Stimulated activated naive CD8-positive, alpha-beta T cell treated with anti-CD3 and anti-CD28 coated beads, Interleukin-15, Interleukin-2, amounts not matched to agents 100 U/mL and 50 U/mL, for 24 hours (primary cell): ENCODE measurements at regions not wholly inside any gene's neighbourhood (a gene's known extent, or its start where the extent isn't known, plus 50 kb on each side); places are given as distances from the start of the nearest gene placed in this dataset.

Experiments
- ATAC-seq: fragments of 150-1000 bp; cut with Tn5 transposase; one replicate; pipeline ENCODE4 v1.10.0; 2021
- DNase-seq: peaks from one replicate; pipeline ENCODE4 v3.0.0; 2021

DNA sequence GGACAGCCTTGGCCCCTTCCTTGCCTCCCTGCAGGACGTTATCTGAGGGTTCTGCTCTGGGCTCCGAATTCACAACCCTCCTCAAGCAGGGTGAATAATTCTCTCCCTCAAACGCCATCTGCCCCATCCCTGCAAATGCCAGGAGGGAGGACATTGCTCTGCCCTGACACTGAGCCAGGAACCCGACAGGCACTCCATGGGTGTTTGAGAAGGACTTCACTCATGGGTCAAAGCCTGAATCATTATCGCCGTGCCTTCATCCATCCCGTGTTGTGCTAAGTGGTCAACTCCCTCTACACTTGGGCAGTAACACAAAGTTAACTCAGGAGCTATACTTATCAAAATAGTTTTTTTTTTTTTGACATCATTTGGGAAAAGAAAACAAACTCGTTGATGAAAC, 261.8 kb upstream of the IGF1R start:
- no peak for ATAC-seq
- no peak for DNase-seq

DNA sequence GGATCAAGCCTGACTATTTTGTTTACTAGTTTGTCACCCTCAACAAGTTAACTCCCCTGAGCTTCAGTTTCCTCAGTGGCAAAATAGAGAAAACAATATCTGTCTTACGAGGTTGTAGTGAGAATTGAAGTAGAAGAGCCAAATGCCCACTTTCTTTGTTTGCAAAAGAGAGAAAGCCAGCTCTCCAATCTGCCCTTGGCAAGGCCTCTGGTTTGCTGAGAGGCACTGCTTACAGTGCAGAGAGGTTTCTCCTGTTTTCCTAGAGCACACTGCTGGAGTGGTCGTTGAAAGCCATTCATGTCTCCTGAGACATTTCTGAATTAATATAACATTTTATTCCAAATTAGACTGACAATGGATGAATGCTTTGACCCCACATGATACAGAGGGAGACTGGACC, 260.5 kb upstream of the IGF1R start:
- DNase-seq (no peak), ATAC-seq (no peak)

DNA sequence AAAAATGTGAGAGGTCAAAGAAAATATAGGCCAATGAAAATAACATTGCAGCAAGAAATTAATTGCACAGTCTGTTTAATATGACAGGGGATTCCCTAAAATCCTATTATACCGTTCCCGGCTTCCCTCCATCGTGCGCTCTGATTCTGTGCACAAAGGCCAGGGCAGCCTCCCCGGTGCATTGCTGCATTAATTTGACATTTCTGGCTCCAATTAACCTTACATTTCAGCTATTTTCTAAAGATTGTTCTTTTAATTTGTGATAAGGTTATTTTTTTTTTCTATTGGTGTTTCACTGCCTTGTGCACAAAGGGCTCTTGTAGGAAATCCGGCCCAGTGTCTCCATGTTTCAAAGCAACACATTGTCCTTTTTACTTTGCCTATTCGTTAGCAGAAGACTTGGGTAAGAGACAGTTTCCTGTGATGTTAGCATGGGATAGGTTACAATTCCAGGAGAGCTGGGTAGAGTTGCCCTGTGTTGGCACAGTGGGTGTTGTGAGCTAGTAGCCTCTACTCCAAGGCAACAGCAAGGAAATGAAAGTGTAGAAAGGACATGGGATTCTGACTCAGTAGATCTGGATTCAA, 257.3 kb upstream of the IGF1R start:
- DNase-seq (no peak), ATAC-seq (no peak)

DNA sequence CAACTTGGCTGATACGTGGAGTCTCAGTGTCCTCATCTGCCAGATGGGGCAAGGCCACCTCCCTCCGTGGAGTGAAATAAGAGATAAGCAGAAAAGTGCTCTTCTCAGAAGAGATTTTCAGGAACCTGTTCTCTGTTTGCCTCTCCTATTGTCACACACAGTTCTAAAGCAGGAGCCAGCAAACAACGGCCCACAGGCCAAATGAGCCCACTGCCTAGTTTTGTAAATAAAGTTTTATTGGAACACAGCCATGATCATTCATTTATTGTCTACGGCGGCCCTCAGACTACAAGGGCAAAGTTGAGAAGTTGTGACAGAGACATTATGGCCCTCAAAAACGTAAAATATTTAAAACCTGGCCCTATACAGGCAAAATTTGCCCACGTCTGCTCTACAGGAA, 256.8 kb upstream of the IGF1R start:
- no peak for ATAC-seq
- no peak for DNase-seq

DNA sequence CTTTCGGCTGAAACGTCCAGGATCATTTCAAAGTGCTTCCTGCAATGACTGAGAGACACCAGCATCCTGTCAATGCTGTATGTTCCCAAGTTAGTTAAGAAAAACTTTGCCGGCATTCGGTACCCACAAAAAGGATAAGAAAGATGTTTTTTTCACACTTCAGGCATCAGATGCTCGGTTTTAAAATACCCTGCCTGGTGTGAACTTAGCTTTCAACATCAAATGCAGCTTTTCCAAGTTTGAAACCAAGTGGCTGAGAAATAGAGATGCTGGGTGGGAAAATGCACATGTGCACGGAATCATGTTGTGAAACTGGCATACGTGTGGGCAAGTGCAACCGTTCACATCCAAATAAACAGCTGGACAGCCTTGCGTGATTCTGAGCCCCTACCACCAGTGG, 254.9 kb upstream of the IGF1R start:
- ATAC-seq, result no peak
- no peak for DNase-seq

DNA sequence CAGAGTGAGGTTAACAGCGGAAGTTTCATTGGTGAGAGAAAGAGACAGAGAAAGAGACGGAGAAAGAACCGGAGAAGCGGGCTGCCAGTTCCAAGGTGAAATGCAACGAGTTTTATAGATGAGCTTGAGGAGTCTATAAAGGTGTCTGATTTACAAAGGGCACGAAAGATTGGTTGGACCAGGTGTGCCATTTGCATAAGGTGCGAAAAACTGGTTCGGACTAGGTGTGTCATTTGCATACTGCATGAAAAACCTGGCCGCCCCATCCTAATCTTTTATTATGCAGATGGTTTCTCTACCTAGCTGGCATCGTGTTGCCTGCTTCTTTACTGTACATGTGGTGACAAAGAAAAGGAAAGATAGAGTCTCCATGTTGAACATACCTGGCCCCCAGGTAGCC, 253.8 kb upstream of the IGF1R start:
- DNase-seq (no peak), ATAC-seq (no peak)

DNA sequence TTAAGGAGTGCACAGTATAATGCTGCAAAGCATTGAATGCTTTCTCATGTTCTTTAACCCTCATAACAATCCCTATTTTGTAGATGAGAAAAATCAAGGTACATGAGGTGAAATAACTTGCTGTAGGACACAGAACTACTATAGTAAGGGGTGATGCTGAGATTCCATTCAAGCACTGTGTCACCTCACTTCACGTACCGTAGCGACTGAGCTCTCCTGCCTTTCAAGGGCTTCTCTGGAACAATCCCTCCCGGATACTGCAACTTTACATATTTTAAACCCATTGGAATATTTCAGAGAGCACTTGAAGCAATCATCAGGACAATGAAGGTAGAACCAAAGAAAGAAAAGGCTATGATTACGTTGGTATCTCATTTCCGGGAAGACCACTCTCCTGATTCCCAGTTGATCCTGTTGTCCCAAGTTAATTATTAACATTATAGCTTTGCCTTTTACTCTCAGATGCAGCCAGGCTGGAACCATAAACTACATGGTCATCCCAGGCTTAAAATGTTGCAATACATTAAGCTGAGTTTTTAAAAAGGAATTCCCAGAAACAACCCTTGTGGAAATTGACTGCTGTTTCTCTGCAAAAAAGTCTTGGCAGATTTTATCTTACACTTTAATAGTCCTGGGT, 252.2 kb upstream of the IGF1R start:
- no peak for ATAC-seq
- DNase-seq, result no peak

DNA sequence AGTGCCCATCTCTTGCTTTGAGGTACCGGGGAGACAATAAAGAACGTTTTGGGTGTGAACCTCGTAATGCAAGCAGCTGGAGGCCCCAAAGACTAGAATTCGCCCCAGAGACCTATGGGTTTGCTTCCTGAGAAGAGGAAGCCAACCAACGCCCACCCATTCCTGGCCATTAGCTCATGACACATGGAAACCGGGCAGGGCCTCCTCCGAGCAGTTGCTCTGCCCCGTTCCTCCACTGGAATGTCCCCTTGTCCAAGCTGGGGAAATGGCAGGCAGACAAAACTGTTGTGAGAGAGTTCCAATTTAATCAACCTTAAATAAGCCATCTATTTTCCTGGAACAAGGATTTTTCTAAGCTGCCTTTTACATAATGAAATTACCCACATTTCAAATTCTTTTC, 250.9 kb upstream of the IGF1R start:
- no peak for ATAC-seq
- no peak for DNase-seq

DNA sequence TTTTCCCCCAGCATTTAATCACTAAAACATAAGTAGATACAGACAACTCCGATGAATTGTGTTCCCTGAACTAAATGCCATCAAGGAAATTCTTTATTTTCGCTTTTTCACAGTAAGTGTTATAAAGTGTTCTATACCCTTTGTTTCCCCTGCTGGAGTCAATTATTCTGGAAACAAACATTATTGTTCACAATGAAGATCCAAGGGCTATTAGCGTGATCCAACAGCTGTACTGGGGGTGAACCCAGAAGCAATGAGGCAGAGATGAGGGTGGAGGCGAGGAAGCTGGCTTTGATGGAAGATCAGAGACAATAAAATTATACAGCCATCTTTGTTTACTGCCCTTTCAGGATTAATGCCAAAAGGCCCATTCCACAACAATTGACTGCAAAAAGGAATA, 250.3 kb upstream of the IGF1R start:
- ATAC-seq, result no peak
- no peak for DNase-seq

DNA sequence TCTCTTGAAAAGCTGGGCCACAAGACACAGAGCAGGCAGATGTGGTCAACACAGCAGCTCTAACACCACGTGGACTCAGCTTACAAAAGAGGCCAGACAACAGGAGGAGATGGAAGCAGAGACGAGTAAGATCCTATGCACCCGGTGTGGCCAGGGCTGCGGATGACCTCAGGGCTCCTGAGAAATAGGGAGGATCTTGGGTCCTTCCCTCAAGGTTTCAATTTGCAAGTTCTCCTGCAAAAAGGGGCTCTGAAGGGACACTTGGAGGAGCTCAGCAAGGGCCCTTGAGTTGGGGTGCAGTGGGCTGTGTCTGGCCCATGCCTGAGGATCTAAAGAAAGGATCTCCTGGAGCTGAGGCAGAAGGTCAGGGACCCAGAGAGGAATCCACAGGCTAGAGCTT, 249.5 kb upstream of the IGF1R start:
- DNase-seq (no peak), ATAC-seq (no peak)

DNA sequence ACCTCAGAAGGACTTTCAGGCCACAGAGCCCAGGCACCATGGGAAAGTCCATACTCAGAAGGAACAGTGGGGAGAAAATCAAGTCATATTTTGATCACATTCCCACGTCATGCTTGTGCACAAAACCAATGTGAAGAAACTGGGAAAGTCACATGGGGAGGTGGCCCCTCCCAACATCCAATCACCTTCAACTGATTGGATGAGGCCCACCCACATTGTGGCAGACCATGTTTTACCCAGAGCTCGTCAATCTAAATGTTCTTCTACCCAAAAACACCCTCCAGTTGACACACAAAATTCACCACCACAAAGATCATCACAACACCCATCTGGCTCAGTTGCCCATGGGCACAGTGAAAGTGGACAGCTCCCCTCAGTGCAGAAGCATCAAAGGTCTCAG, 248.2 kb upstream of the IGF1R start:
- no peak for DNase-seq
- ATAC-seq, result no peak

DNA sequence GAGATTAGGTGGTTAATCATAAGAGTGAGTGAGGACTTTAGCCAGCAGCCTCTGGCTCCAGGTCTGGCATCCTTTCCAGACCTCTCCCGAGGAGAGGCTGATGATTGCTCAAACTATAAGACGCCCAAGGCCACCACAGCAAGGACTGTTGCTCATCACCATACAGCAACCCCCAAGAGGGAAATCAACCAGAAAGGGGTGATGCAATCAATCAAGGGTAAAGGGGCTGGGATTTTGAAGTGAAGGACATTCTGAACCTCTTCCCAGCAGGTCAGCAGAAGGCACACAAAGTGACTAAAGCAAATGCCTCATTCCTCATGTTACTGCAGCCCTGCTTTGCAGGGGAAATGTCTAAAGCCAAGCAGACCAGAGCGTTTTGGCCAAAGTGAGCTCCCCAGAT, 247.3 kb upstream of the IGF1R start:
- ATAC-seq, result no peak
- DNase-seq, result no peak

DNA sequence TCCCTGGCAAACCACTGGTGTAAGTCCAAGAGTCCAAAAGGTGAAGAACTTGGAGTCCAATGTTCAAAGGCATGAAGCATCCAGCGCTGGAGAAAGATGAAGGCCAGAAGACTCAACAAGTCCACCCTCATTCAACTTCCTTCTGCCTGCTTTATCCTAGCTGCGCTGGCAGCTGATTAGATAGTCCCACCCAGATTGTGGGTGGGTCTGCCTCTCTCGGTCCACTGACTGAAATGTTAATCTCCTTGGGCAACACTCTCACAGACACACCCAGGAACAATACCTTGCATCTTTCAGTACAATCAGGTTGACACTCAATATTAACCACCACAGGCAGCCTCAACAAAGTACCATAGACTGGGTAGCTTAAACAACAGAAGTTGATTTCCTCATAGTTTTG, 245.9 kb upstream of the IGF1R start:
- ATAC-seq (no peak), DNase-seq (no peak)

DNA sequence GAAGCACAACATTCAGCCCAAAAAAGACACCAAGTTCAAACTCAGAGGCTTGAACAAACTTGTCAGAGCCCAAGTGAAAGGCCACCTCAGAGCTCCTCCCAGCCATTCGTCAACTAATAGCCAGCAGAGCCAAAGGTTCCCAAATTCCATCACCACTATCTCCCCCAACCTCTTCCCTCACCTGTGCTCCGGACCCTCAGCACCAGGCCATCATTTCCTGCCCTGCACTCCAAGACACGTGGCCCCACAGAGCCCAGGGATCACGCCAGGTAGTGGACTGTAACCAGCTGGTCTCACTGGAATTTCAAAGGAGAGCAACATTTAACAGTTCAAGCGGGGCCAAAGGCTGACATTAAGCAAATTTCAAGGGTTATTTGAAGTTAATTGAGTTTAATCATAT, 245.2 kb upstream of the IGF1R start:
- DNase-seq (no peak), ATAC-seq (no peak)

DNA sequence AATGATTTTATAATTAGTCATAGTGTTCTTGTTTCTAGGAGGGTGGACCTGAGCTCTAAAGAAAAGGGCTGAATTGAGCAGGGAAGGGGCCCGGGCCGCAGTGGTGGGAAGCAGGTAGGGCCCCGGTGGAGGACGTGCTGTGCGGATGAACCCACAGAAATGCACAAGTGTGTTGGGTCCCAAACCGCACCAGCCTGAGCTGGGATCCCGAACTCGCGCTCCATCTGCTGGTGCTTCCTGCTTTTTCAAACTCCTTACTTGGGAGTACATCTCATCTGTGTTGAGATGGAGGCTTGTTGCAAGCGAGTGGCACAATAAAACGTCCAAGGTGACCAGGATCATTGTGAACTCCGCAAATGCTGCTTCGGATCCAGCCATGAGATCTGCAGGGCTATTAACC, 244.8 kb upstream of the IGF1R start:
- ATAC-seq, result no peak

DNA sequence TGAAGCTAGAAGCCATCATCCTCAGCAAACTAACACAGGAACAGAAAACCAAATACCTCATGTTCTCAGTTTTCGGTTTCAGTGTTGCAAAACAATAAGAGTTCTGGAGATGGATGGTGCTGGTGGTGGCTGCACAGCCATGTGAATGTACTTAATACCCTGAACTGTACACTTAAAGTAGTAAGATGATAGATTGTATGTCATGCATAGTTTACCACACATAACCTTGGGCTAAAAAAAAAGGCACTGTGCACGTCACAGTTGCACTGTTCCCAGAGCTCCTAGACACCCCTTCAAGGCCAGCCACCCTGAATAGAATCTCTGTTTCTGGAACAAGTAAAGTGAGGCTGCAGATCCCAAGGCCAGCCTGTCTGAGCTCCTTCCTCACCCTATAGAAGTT, 243.3 kb upstream of the IGF1R start:
- no peak for DNase-seq
- ATAC-seq, result no peak

More for the DNA sequence above, 244.8 kb upstream of the IGF1R start:
- DNase-seq, result no peak

DNA sequence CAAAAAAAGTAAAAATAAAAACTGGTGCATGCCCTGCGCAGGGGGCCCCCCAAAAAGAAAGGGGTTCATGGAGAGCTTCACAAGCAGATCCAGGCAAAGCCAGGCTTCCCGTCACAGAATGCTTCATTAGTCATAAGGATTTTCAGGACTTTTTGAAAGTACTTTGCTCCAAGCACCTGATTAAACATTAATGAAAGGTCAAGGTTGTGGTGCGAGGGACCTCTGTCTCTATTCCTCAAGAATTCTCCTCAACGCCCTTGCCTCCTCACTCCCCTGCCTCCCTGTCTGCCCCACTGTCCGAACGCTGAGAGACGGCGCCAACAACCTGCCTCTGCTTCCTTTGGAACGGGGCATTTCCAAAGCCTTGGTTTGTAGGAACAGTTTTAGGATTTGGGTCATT, 240.1 kb upstream of the IGF1R start:
- ATAC-seq, result no peak
- no peak for DNase-seq

DNA sequence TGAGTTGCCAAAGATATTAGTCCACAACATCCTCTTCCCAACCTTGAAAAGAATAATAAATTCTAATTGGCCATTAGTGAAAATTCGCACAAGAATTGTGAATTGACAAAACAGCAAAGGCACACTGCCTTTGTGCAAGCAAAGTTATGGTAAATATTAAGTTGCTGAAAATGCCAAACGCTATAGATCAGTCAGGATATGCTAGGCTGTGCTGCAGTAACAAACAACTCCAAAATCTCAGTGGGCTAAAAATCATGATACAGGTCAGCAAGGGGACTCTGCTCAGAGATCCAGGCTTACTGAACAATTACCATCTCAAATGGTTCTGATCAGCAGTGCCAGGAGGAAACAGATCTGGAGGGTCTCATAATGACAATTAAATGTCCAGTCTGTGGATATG, 238.0 kb upstream of the IGF1R start:
- DNase-seq, result no peak
- no peak for ATAC-seq

DNA sequence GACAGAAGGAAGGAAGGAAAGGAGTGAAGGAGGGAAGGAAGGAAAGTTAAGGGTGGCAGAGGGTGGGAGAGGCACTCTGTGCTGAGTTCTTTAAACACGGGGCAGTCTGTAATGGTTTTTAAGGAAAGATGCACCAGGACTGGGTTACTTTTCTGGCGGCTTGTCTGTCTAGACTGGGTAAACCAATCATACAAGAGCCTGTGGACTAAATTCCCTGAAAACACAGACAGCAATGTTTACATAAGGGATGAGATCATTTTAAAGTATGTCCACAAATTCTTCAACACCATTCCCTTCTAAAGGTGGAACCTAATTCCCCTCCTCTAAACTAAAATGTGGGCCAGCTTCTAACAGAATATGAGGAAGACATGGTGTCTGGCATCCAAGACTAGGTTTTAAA, 235.5 kb upstream of the IGF1R start:
- ATAC-seq (no peak), DNase-seq (no peak)

DNA sequence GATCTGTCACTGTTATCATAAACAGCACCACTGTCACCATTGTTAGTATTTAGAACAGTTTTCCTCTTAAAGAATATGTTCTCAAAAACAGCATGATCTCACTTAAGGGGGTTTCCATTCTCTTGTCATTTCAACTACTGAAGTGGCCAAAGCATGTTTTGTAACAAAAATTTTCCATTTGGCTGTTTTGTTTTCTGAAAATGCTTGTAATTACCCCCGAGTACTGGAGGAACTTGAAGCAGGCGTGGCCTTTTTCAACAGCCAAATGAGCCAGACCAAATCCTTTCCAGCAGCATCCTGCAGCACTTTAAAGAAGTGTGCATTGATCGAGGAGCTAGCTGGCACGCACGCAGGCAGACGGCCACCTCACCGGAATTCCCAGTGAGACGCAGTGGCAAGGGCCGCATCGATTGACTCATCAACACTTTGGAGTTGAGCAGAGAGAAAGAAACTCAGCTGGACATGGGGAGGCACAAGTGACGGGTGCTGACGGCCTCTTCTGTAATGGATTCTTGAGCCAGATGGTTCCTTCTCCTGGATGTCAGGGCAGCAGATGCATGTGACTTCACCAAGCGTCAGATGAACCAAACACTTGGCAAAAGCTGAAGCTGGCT, 234.3 kb upstream of the IGF1R start:
- no peak for ATAC-seq

DNA sequence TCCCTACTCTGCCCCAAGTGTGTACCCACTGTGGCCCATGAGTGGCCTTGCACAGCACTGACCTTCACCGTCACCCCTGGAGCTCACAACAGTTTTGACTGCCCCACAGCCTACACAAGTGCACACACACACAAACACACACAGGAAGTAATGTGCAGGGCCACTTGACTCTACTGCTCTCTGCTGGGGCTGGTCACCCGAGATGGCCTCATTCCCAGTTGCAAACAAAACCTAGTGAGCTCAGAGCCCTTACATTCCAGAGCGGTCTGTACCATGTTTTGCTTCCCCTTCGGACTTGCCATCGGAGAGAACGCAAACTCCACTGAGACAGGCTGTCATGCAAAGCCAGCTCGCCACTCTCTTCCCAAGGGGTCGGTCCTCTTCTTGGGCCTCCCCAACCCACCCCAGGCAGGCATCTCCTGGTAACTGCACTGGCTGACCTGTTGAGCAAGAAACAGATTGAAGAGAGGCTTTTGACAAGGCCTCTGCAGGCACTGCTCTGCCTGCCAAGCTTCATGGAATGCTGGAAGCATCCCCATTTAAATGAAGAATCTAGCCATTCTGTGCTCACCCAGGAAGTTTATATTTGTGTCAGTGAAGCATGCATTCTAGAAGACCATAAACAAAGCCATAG, 232.0 kb upstream of the IGF1R start:
- ATAC-seq, result no peak
- no peak for DNase-seq

More for the DNA sequence above, 234.3 kb upstream of the IGF1R start:
- no peak for DNase-seq

DNA sequence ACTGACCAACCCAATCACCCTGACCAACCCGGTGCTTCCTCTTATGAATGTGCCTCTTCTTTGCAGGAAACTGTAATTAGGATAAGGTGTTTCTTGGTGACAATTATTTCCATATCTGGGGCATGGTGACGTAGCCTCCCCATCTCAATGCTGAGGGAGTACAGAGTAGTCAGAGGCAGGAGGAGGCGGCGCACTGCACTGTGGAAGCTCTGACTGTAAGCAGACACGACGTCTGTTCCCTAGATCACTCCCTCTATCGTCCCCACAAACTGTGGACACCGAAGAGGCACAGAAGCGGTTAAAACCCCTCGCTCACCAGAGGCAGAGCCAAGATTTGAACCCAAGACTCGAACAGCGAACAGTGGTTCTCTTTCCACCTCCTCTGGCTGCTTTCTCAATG, 231.0 kb upstream of the IGF1R start:
- DNase-seq, result no peak
- no peak for ATAC-seq

DNA sequence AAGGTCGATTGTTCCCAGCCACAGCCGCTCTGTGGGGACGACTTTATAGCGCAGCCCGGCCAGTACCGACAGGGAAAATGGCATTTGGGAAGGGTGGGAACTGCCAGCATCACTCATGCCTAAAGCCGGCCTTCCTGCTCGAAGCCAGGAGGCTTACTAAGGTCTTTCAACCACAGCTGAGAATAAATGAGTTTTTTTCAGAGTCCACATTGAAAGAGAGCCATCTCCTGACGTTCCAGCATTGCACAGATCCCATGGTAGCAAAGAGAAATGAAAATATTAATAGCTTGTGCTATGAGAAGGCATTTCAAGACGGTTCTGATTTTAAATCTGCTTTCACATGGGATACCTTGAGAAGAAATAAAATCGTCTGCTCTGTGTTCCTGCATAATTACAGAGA, 230.2 kb upstream of the IGF1R start:
- ATAC-seq, result no peak

More for the DNA sequence above, 230.2 kb upstream of the IGF1R start:
- no peak for DNase-seq
